Endodermal cell (in vitro differentiated cells): ENCODE measurements at regions not wholly inside any gene's neighbourhood (a gene's known extent, or its start where the extent isn't known, plus 50 kb on each side); places are given as distances from the start of the nearest gene placed in this dataset.
A peak's percentile ranks its signal among the peaks of the same experiment; 100 is the strongest.

ENCODE experiments used
- DNase-seq: peaks from one replicate; pipeline ENCODE4 v3.0.0-alpha.2; 2017
- H3K27ac ChIP-seq: 2 replicates; pipeline ENCODE4 v1.5.1; 2013; ENCODE audit warnings: mild to moderate bottlenecking, low read depth, low read length, moderate library complexity
- H3K27me3 ChIP-seq: 2 replicates; pipeline ENCODE4 v1.6.1; 2013; ENCODE audit warnings: mild to moderate bottlenecking, low read length, moderate library complexity; ENCODE audit not compliant: insufficient read depth, control insufficient read depth, poor library complexity, severe bottlenecking
- H3K36me3 ChIP-seq: 2 replicates; pipeline ENCODE4 v1.7.0; 2013; ENCODE audit warnings: mild to moderate bottlenecking, low read length, moderate library complexity; ENCODE audit not compliant: control insufficient read depth, insufficient read depth
- H3K4me1 ChIP-seq: one replicate; pipeline ENCODE4 v1.7.0; 2013; ENCODE audit warnings: low read length; ENCODE audit not compliant: control insufficient read depth, insufficient read depth
- H3K4me3 ChIP-seq: 2 replicates; pipeline ENCODE4 v1.5.1; 2013; ENCODE audit warnings: mild to moderate bottlenecking, low read length, moderate library complexity
- H3K9ac ChIP-seq: 2 replicates; pipeline ENCODE4 v1.6.1; 2013; ENCODE audit warnings: mild to moderate bottlenecking, low read length, moderate library complexity; ENCODE audit not compliant: poor library complexity, severe bottlenecking; ENCODE audit errors: extremely low read depth
- H3K9me3 ChIP-seq: 2 replicates; pipeline ENCODE4 v1.6.1; 2013; ENCODE audit warnings: mild to moderate bottlenecking, low read length, moderate library complexity; ENCODE audit not compliant: control insufficient read depth
- H3K27ac Mint-ChIP-seq: 2 replicates; pipeline ENCODE4 v1.8.0; 2020; ENCODE audit warnings: mixed read lengths
- H3K27me3 Mint-ChIP-seq: 2 replicates; pipeline ENCODE4 v1.8.0; 2021; ENCODE audit warnings: mild to moderate bottlenecking, mixed read lengths; ENCODE audit not compliant: insufficient read depth
- H3K36me3 Mint-ChIP-seq: 2 replicates; pipeline ENCODE4 v1.8.0; 2020; ENCODE audit warnings: low read depth, mixed read lengths
- H3K4me1 Mint-ChIP-seq: 2 replicates; pipeline ENCODE4 v1.8.0; 2020; ENCODE audit warnings: mixed read lengths
- H3K4me3 Mint-ChIP-seq: 2 replicates; pipeline ENCODE4 v1.8.0; 2020; ENCODE audit warnings: mild to moderate bottlenecking, moderate library complexity, mixed read lengths
- H3K9me3 Mint-ChIP-seq: 2 replicates; pipeline ENCODE4 v1.8.0; 2020; ENCODE audit warnings: mild to moderate bottlenecking, mixed read lengths
- WGBS, 2 experiments: methylation state at CpG; one replicate each; pipeline versions ENCODE4 v1.1.5 to v1.1.7; 2013; ENCODE audit warnings: missing lambda C conversion rate in 2 of 2, mixed read lengths in 1 of 2; ENCODE audit not compliant: insufficient coverage in 1 of 2, insufficient read length in 1 of 2; 5-methylcytosine and 5-hydroxymethylcytosine counted together
- TF ChIP-seq, protein P1 (sequence below): fragments of 200-600 bp; sonication (generic); conservative IDR thresholded peaks from 2 replicates; pipeline ENCODE4 v1.5.0; 2021; ENCODE audit warnings: antibody characterized with exemption, mild to moderate bottlenecking

DNA sequence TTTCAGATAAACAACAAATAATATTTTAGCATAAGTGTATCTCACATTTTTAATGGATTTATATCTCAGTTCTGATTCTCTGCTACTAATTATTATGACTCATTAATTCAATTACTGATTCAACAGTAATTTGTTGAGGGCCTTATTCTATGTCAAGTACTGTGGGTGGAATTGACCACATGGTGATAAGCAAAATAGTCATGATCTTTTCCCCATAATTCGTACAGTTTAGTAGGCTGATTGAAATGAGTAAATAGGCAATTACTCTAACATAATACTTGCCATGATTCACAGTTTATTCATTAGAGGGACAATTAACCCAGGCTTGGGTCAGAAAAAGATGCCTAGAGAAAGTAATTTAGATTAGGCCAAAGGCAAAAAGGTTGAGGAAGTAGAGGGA is 60.9 kb upstream of the SLC4A7 start:
- H3K9me3 ChIP-seq = no peaks in the 10 kb centered on the region
- no peak overlapping the region for H3K27ac ChIP-seq
- H3K27me3 ChIP-seq = no peaks in the 10 kb centered on the region
- no peaks in the 10 kb centered on the region for H3K36me3 ChIP-seq
- no peaks in the 10 kb centered on the region for H3K36me3 Mint-ChIP-seq
- H3K4me3 Mint-ChIP-seq = no peak overlapping the region
- H3K27me3 Mint-ChIP-seq = no peaks in the 10 kb centered on the region
- H3K9ac ChIP-seq = no peak overlapping the region
- TF ChIP-seq, protein P1, sequence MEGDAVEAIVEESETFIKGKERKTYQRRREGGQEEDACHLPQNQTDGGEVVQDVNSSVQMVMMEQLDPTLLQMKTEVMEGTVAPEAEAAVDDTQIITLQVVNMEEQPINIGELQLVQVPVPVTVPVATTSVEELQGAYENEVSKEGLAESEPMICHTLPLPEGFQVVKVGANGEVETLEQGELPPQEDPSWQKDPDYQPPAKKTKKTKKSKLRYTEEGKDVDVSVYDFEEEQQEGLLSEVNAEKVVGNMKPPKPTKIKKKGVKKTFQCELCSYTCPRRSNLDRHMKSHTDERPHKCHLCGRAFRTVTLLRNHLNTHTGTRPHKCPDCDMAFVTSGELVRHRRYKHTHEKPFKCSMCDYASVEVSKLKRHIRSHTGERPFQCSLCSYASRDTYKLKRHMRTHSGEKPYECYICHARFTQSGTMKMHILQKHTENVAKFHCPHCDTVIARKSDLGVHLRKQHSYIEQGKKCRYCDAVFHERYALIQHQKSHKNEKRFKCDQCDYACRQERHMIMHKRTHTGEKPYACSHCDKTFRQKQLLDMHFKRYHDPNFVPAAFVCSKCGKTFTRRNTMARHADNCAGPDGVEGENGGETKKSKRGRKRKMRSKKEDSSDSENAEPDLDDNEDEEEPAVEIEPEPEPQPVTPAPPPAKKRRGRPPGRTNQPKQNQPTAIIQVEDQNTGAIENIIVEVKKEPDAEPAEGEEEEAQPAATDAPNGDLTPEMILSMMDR = no peak
- no peak overlapping the region for H3K27ac Mint-ChIP-seq
- no peaks in the 10 kb centered on the region for H3K4me1 ChIP-seq
- no peaks in the 10 kb centered on the region for H3K9me3 Mint-ChIP-seq
- DNase-seq = no peak
- WGBS, 2 experiments = 100% methylated on average over 1 of the region's 1 CpG; no CpG with 5 or more reads in 1 of the 2 experiments
- no peak overlapping the region for H3K4me3 ChIP-seq
- no peaks in the 10 kb centered on the region for H3K4me1 Mint-ChIP-seq

DNA sequence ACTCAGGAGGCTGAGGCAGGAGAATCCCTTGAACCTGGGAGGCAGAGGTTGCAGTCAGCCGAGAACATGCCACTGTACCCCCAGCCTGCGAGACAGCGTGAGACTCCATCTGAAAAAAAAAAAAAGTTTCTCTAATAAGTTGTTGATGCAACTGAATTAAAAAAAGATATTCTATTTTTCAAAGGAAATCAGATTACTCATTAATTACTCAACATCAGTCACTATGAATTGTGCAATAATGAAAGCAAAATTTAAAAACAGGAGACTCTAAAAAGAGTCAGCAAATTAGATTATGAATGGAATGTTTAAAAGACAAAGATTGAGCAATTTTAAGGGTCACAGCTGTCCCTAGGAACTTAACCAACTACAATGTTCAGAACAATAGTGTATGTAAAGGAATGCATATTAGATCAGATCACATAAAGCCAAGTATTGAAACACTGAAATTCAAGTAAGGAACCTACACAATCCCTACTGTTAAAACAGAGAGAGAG is 60.2 kb upstream of the SLC4A7 start:
- Mint-ChIP-seq H3K36me3 (no peaks in the 10 kb centered on the region), H3K27ac (no peak overlapping the region), H3K27me3 (no peaks in the 10 kb centered on the region), H3K4me1 (no peaks in the 10 kb centered on the region), H3K9me3 (no peaks in the 10 kb centered on the region), H3K4me3 (no peak overlapping the region)
- no peaks in the 10 kb centered on the region for H3K4me1 ChIP-seq
- no peak overlapping the region for H3K9ac ChIP-seq
- H3K36me3 ChIP-seq = no peaks in the 10 kb centered on the region
- no peaks in the 10 kb centered on the region for H3K9me3 ChIP-seq
- H3K27ac ChIP-seq = no peak overlapping the region
- 95% methylated on average over 3 of the region's 3 CpGs; no CpG with 5 or more reads in 1 of the 2 experiments for WGBS, 2 experiments
- DNase-seq = peak; percentile 3
- H3K27me3 ChIP-seq = no peaks in the 10 kb centered on the region
- TF ChIP-seq, protein P1 = no peak
- no peak overlapping the region for H3K4me3 ChIP-seq

DNA sequence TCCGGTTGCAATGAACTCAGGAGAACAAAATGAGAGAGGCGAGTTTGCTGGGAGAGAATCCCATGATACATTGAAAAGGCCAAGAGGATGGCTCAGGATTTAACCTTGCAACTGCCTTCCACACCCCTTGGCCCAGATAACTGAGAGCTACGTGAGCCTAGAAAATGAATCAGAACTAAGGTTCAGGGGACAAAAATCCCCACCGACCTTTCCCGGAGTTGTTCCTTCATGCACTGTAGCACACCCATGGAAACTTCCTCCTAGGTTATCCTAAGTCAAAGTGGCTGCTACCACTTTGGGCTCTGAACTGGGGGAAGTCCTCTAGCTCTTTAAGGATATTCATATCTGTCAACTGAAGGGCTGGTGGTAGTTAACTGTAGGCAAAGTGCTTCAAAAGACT is 58.3 kb upstream of the SLC4A7 start:
- TF ChIP-seq, protein P1 = no peak
- Mint-ChIP-seq H3K27me3 (no peaks in the 10 kb centered on the region), H3K4me3 (no peak overlapping the region), H3K27ac (no peak overlapping the region), H3K9me3 (no peaks in the 10 kb centered on the region), H3K36me3 (no peaks in the 10 kb centered on the region), H3K4me1 (no peaks in the 10 kb centered on the region)
- no peak overlapping the region for H3K4me3 ChIP-seq
- no peak overlapping the region for H3K9ac ChIP-seq
- no peaks in the 10 kb centered on the region for H3K36me3 ChIP-seq
- peak; percentile 28 for DNase-seq
- no peaks in the 10 kb centered on the region for H3K4me1 ChIP-seq
- no peaks in the 10 kb centered on the region for H3K9me3 ChIP-seq
- H3K27me3 ChIP-seq = no peaks in the 10 kb centered on the region
- 95% methylated on average over 4 to 5 of the region's 5 CpGs for WGBS, 2 experiments
- H3K27ac ChIP-seq = no peak overlapping the region
